Right lobe of liver (tissue), 6 donors: ENCODE measurements at regions not wholly inside any gene's neighbourhood (a gene's known extent, or its start where the extent isn't known, plus 50 kb on each side); places are given as distances from the start of the nearest gene placed in this dataset.

Source experiments
- ATAC-seq, 4 donors: fragments of 200-7000 bp; cut with Tn5 transposase; one replicate each; pipeline ENCODE4 v1.9.1; 2020; ENCODE audit warnings: mild to moderate bottlenecking in 4 of 4, moderate library complexity in 4 of 4
- DNase-seq, 3 donors: peaks; one replicate each; pipeline ENCODE4 v3.0.0-alpha.2; 2020
- H3K27ac ChIP-seq, 3 donors: fragments of 200-600 bp; one replicate each; pipeline ENCODE4 v1.8.0; 2022
- H3K27me3 ChIP-seq, 2 donors: fragments of 200-600 bp; one replicate each; pipeline ENCODE4 v1.8.0; 2022
- H3K36me3 ChIP-seq, 4 donors: fragments of 200-600 bp; sonication (generic) in 1 of 4; one replicate each; pipeline versions ENCODE4 v1.5.1 to v1.8.0; 2017 to 2022; ENCODE audit warnings: control low read depth in 1 of 4
- H3K4me1 ChIP-seq, 4 donors: fragments of 200-600 bp; sonication (generic) in 1 of 4; one replicate each; pipeline versions ENCODE4 v1.5.1 to v1.8.0; 2017 to 2022; ENCODE audit warnings: control low read depth in 1 of 4
- H3K4me3 ChIP-seq, 3 donors: fragments of 200-600 bp; one replicate each; pipeline ENCODE4 v1.8.0; 2022
- H3K9me3 ChIP-seq, 4 donors: fragments of 200-600 bp; sonication (generic) in 1 of 4; one replicate each; pipeline versions ENCODE4 v1.5.1 to v1.8.0; 2017 to 2022; ENCODE audit warnings: control low read depth in 1 of 4
- POLR2A ChIP-seq: fragments of 450-650 bp; IDR thresholded peaks from one replicate; pipeline ENCODE4 v1.6.1; 2017; ENCODE audit warnings: antibody characterized with exemption, mild to moderate bottlenecking
- WGBS: methylation state at CpG from one replicate; pipeline ENCODE4 v1.1.6; 2018; ENCODE audit warnings: low coverage, low lambda C conversion rate; ENCODE audit not compliant: insufficient coverage; ENCODE audit errors: missing lambda C conversion rate; 5-methylcytosine and 5-hydroxymethylcytosine counted together
- intact Hi-C, 2 donors: fragments of 100-400 bp; cut with DNase I; formaldehyde crosslinking; loops; one replicate each; pipeline versions ENCODE4 v1.11.2 to v1.14.1; 2022
- TF ChIP-seq, protein P1 (sequence below), 4 donors: fragments of 200-600 bp in 3 of 4; fragments of 450-650 bp in 1 of 4; IDR thresholded peaks; one replicate each; pipeline versions ENCODE4 v1.5.1 to v1.8.0; 2016 to 2022; ENCODE audit warnings: antibody characterized with exemption in 4 of 4, mild to moderate bottlenecking in 2 of 4
- donor health status: DM: no; HTN: yes; CAD: no.
- donor health status: DM: no; HTN: no; CAD: no.
- donor health status: DM: no; HTN: no; CAD: no.
- donor health status: DM: no; HTN: yes; CAD: no.
- donor health status: DM: no; HTN: yes; CAD: no.

DNA sequence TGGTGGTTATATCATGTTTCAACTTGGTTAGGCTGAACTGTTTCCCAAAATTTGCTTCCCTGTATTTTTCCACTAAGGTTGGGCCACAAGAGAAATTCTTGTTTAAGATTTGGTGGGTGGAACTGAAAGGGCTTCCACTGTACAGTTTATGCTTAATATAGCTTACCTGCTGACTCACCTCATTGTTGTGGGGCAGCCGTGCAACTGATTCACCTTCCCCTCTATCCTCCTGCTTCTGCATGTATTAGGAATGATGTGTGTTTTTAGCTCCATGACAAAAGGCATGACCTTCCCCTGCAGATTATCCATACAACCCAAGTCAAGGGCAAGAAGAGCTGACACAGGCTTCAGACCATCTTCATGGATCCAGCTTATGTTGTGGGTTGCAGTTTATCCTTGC, 98.4 kb upstream of the GULP1 start:
- no peak for ATAC-seq
- WGBS, result 83% methylated on average over 1 of the region's 1 CpG
- Histone ChIP-seq H3K36me3 (no peaks in the 10 kb centered on the region), H3K27me3 (no peaks in the 10 kb centered on the region), H3K4me1 (no peaks in the 10 kb centered on the region), H3K4me3 (no peak overlapping the region), H3K27ac (no peak overlapping the region), H3K9me3 (no peaks in the 10 kb centered on the region)
- intact Hi-C loops, result no loop called here
- TF ChIP-seq, protein P1, sequence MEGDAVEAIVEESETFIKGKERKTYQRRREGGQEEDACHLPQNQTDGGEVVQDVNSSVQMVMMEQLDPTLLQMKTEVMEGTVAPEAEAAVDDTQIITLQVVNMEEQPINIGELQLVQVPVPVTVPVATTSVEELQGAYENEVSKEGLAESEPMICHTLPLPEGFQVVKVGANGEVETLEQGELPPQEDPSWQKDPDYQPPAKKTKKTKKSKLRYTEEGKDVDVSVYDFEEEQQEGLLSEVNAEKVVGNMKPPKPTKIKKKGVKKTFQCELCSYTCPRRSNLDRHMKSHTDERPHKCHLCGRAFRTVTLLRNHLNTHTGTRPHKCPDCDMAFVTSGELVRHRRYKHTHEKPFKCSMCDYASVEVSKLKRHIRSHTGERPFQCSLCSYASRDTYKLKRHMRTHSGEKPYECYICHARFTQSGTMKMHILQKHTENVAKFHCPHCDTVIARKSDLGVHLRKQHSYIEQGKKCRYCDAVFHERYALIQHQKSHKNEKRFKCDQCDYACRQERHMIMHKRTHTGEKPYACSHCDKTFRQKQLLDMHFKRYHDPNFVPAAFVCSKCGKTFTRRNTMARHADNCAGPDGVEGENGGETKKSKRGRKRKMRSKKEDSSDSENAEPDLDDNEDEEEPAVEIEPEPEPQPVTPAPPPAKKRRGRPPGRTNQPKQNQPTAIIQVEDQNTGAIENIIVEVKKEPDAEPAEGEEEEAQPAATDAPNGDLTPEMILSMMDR (IDR thresholded peaks at IDR 0.05), result no peak
- DNase-seq, result no peak

DNA sequence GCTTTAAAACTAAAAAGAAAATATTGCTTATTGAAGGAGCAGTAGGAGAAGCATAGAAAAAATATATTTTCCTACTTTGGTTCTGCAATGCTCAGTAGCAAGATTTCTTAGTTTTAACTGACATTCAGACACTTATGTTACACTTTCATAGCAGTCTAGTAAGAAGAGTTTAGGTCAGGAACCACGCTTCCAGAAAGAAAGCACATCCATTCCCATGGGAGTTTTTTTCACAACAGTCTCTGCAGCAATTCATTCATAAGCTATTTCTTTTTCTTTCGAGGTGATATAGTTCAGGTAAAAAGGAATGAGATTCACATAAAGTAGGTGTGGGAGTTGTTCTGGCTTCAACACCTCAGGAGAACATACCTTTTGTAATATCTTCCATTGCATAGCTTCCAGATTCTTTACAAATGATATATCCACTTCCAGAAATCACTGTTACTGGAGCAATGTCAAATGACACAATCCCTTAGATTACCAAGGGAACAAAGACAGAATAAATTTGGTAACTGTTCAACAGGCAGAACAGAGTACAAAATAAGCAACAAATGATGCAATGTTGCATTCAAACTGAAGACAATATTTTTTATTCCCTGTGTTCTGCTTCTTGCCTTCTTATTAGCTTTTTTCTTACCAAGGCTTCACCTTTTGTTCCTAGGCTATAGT, 95.2 kb upstream of the GULP1 start:
- Histone ChIP-seq H3K4me3 (no peak overlapping the region), H3K9me3 (no peaks in the 10 kb centered on the region), H3K27ac (no peak overlapping the region), H3K27me3 (no peaks in the 10 kb centered on the region), H3K36me3 (no peaks in the 10 kb centered on the region), H3K4me1 (no peaks in the 10 kb centered on the region)
- intact Hi-C loops, result no loop called here
- DNase-seq (no peak), ATAC-seq (no peak)
- TF ChIP-seq, protein P1 (IDR thresholded peaks at IDR 0.05), result no peak
- TF ChIP-seq POLR2A, result no peak
- 57% methylated on average over 2 of the region's 2 CpGs for WGBS

DNA sequence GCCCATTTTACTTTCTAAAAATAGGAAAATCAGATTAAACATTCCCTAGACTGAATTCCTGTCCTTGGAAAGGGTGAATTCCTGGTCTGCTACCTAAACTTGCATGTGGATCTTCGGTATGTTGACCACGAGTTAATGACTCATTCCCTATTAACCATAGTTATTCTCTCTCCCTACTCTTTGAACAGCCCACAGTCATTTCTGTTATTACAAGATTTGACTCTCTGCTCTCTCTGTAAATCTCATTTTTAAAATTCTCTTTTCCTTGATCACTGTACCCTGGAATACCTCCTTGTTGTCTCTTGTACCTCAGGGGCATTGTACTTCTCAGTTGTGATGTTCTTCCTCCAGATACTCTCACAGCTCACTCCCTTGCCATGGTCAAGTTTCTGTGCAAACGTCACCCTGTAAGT, 92.0 kb upstream of the GULP1 start:
- TF ChIP-seq, protein P1 (IDR thresholded peaks at IDR 0.05), result no peak
- no peak for TF ChIP-seq POLR2A
- H3K27ac ChIP-seq, result no peak overlapping the region
- no peaks in the 10 kb centered on the region for H3K9me3 ChIP-seq
- 47% methylated on average over 3 of the region's 3 CpGs for WGBS
- DNase-seq (no peak), ATAC-seq (no peak)
- intact Hi-C loops, result no loop called here
- no peak overlapping the region for H3K4me3 ChIP-seq
- no peaks in the 10 kb centered on the region for H3K36me3 ChIP-seq
- H3K4me1 ChIP-seq, result no peaks in the 10 kb centered on the region
- no peaks in the 10 kb centered on the region for H3K27me3 ChIP-seq

DNA sequence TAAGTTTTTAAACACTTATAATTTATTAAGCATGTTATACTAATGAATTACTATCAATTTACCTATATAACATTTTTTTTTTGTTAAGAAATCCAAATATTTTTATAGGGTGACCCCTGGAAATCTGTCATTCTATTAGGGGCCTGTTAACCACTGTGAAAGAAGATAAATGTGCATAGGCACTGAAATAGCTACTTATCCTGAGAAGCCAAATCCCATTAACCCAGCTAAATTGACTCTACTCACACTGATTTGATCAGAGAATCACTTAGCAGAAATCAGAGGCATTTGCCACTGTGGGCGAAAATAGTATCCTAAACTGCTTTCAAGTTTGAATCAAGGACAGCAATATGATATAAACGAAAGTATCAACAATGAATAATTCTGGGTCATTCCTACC, 90.0 kb upstream of the GULP1 start:
- ATAC-seq (no peak), DNase-seq (no peak)
- Histone ChIP-seq H3K36me3 (no peaks in the 10 kb centered on the region), H3K9me3 (no peaks in the 10 kb centered on the region), H3K27ac (no peak overlapping the region), H3K4me1 (no peaks in the 10 kb centered on the region), H3K27me3 (no peaks in the 10 kb centered on the region), H3K4me3 (no peak overlapping the region)
- 55% methylated on average over 2 of the region's 2 CpGs for WGBS
- intact Hi-C loops, result no loop called here
- TF ChIP-seq POLR2A, result no peak
- TF ChIP-seq, protein P1 (IDR thresholded peaks at IDR 0.05), result no peak

DNA sequence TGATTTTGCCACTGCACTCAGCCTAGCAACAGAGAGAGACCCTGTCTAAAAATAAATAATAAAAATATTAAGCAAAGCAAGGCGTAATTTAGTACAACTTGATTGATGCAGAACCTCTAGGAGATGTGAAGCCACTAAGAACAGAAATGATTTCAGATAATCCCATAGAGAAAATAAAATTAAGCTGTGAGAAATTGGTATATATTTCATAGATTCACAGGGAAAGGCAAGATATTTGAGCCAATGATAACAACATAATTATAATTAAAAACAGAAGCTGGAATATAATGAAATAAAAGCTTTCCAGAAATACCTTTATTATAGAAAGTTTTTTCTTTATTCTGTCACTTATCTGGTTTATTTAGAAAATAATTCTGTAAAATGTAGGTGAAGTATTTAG, 88.9 kb upstream of the GULP1 start:
- intact Hi-C loops, result no loop called here
- Histone ChIP-seq H3K27ac (no peak overlapping the region), H3K4me3 (no peak overlapping the region), H3K4me1 (no peaks in the 10 kb centered on the region), H3K27me3 (no peaks in the 10 kb centered on the region), H3K36me3 (no peaks in the 10 kb centered on the region), H3K9me3 (no peaks in the 10 kb centered on the region)
- TF ChIP-seq, protein P1 (IDR thresholded peaks at IDR 0.05), result no peak
- TF ChIP-seq POLR2A, result no peak
- WGBS, result 82% methylated on average over 1 of the region's 1 CpG
- ATAC-seq (no peak), DNase-seq (no peak)
